ENCODE measurements at regions not wholly inside any gene's neighbourhood (a gene's known extent, or its start where the extent isn't known, plus 50 kb on each side); places are given as distances from the start of the nearest gene placed in this dataset.

DNA sequence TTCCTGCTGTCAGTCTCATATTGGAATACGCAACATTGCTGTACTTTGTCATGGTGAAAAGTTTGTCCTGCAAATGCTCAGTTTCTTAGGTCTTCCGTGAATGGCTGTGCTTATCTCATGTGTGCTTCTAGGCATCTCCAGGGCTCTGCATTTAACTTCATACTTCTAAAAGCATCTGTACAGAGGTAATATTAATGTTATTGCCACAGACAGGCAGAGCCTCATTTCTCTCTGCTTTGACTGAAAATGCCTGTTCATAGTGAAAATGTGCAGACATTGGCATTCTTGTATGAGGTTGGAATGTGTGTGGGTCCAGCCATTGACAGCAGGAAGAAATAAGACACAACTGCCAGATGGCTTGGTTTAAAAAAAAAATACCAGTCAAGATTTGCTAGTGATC, 140.1 kb upstream of the TTC29 start:
- H2BK20ac ChIP-seq (ENCODE audit: low read length) = no peak overlapping the region
- ChIA-PET CTCF (ENCODE audit: partially characterized antibody) (no interaction called here), POLR2A (ENCODE audit: partially characterized antibody) (no interaction called here)
- H3K9me3 ChIP-seq (ENCODE audit: insufficient read depth in 2 of 2, low read depth in 1 of 2, low read length in 1 of 2) = no peaks in the 10 kb centered on the region
- no peak overlapping the region for H2BK120ac ChIP-seq (replicated peaks; ENCODE audit: low read depth, low read length)
- H3K27ac ChIP-seq (ENCODE audit: low read depth, low read length) = no peak overlapping the region
- no peak overlapping the region for H4K91ac ChIP-seq (replicated peaks; ENCODE audit: insufficient read length, low read length)
- no peak for FAIRE-seq
- no peak overlapping the region for H2BK12ac ChIP-seq (ENCODE audit: low read depth, low read length)
- no peak overlapping the region for H2BK5ac ChIP-seq (ENCODE audit: low read depth, low read length)
- no peak overlapping the region for H3K14ac ChIP-seq (ENCODE audit: insufficient read length)
- WGBS, 2 experiments (ENCODE audit: extremely low coverage in 1 of 2, insufficient coverage in 1 of 2, insufficient read length in 1 of 2, insufficient replicate concordance in 2 of 2, low coverage in 1 of 2, low lambda C conversion rate in 2 of 2, missing lambda C conversion rate in 1 of 2) = 94% methylated on average over 2 of the region's 2 CpGs; no CpG with 5 or more reads in 1 of the 2 experiments
- no peaks in the 10 kb centered on the region for H4K20me1 ChIP-seq (replicated peaks in 1 of 2; ENCODE audit: control insufficient read depth in 1 of 2, insufficient read depth in 2 of 2, low read length in 2 of 2)
- no peaks in the 10 kb centered on the region for H3K23me2 ChIP-seq (ENCODE audit: low read depth, low read length)
- no peak overlapping the region for H3K23ac ChIP-seq (ENCODE audit: insufficient read length)
- no peaks in the 10 kb centered on the region for H3K79me2 ChIP-seq (ENCODE audit: control insufficient read depth in 1 of 2, insufficient read depth in 2 of 2, low read length in 2 of 2)
- no peak overlapping the region for H4K5ac ChIP-seq (ENCODE audit: insufficient read length, low read depth, low read length)
- H3K27me3 ChIP-seq (replicated peaks in 1 of 4; ENCODE audit: control insufficient read depth in 3 of 4, extremely low read depth in 1 of 4, insufficient read depth in 3 of 4, low read length in 3 of 4) = no peaks in the 10 kb centered on the region
- H2AK5ac ChIP-seq (ENCODE audit: low read depth, low read length) = no peak overlapping the region
- no peak overlapping the region for H3K18ac ChIP-seq (ENCODE audit: extremely low read depth, low read length)
- H3K4me1 ChIP-seq (replicated peaks in 1 of 4; ENCODE audit: control insufficient read depth in 3 of 4, insufficient read depth in 4 of 4, low read length in 3 of 4) = peaks cover 0 to 3% (median 0%) of the 10 kb centered on the region in 4 experiments; a peak in 1 of 7 replicates
- H3K36me3 ChIP-seq (ENCODE audit: control insufficient read depth in 2 of 4, insufficient read depth in 4 of 4, low read length in 3 of 4) = no peaks in the 10 kb centered on the region
- no peak overlapping the region for H3K9ac ChIP-seq (replicated peaks in 1 of 4; ENCODE audit: extremely low read depth in 1 of 4, low read depth in 3 of 4, low read length in 3 of 4)
- no peak overlapping the region for H2AFZ ChIP-seq (ENCODE audit: low read length)
- no peak overlapping the region for H3K4me3 ChIP-seq (ENCODE audit: extremely low read depth in 1 of 4, insufficient read depth in 2 of 4, low read depth in 3 of 4, low read length in 4 of 4)
- no peak overlapping the region for H3K4me2 ChIP-seq (ENCODE audit: insufficient read depth in 1 of 2, low read depth in 2 of 2, low read length in 2 of 2)
- no peak for DNase-seq (ENCODE audit: low read depth in 1 of 2, low spot score in 2 of 2)
- TF ChIP-seq RAD21 (IDR thresholded peaks at IDR 0.05 in 1 of 2, conservative IDR thresholded peaks at IDR 0.05 in 1 of 2; ENCODE audit: low read depth in 2 of 2, low read length in 2 of 2) (no peak), CREB1 (IDR thresholded peaks at IDR 0.05) (no peak), YY1 (IDR thresholded peaks at IDR 0.05; ENCODE audit: low read depth, low read length) (no peak), TEAD4 (IDR thresholded peaks at IDR 0.05; ENCODE audit: low read depth, low read length) (no peak), BRCA1 (IDR thresholded peaks at IDR 0.05; ENCODE audit: low read depth, low read length) (no peak), SIRT6 (IDR thresholded peaks at IDR 0.05; ENCODE audit: low read length) (no peak), FOSL1 (IDR thresholded peaks at IDR 0.05; ENCODE audit: insufficient read depth, low read depth, low read length) (no peak), TAF7 (optimal IDR thresholded peaks at IDR 0.05; ENCODE audit: borderline replicate concordance, low read depth, low read length) (no peak), CBX8 (IDR thresholded peaks at IDR 0.05; ENCODE audit: borderline replicate concordance, low read depth, low read length) (no peak), SUZ12 (IDR thresholded peaks at IDR 0.05; ENCODE audit: low read length) (no peak), MAFK (IDR thresholded peaks at IDR 0.05; ENCODE audit: low read depth, low read length) (no peak), RBBP5 (IDR thresholded peaks at IDR 0.05; ENCODE audit: borderline replicate concordance, low read depth, low read length) (no peak), HDAC2 (IDR thresholded peaks at IDR 0.05; ENCODE audit: borderline replicate concordance in 1 of 2, low read depth in 2 of 2, low read length in 2 of 2) (no peak), NRF1 (IDR thresholded peaks at IDR 0.05; ENCODE audit: low read depth, low read length) (no peak)
- H3K56ac ChIP-seq (replicated peaks; ENCODE audit: insufficient read length, low read depth, low read length) = no peak overlapping the region
- H3K79me1 ChIP-seq (ENCODE audit: low read depth, low read length) = no peaks in the 10 kb centered on the region
- H4K8ac ChIP-seq (ENCODE audit: extremely low read depth, insufficient read depth, low read length) = no peak overlapping the region
- H3K4ac ChIP-seq (replicated peaks; ENCODE audit: insufficient read length, low read depth, low read length) = no peak overlapping the region
- no peak overlapping the region for H2BK15ac ChIP-seq (ENCODE audit: low read length)
